SJSA1 (cell line): ENCODE measurements at regions not wholly inside any gene's neighbourhood (a gene's known extent, or its start where the extent isn't known, plus 50 kb on each side); places are given as distances from the start of the nearest gene placed in this dataset.

ENCODE experiments used
- DNase-seq, 2 experiments: peaks; one replicate each; pipeline ENCODE4 v3.0.0-alpha.2; 2015 to 2020; ENCODE audit warnings: low spot score in 2 of 2, low read depth in 1 of 2
- H3K27ac ChIP-seq: fragments of 250-450 bp; sonication (Bioruptor Pico); 2 replicates; pipeline ENCODE4 v1.5.1; 2020; ENCODE audit warnings: mild to moderate bottlenecking, moderate library complexity
- H3K27me3 ChIP-seq: fragments of 250-450 bp; sonication (Bioruptor Pico); replicated peaks from 2 replicates; pipeline ENCODE4 v1.5.1; 2020; ENCODE audit warnings: mild to moderate bottlenecking, moderate library complexity
- H3K36me3 ChIP-seq: fragments of 250-450 bp; sonication (Bioruptor Pico); 2 replicates; pipeline ENCODE4 v1.5.1; 2020; ENCODE audit warnings: mild to moderate bottlenecking
- H3K4me1 ChIP-seq: fragments of 250-450 bp; sonication (Bioruptor Pico); replicated peaks from 2 replicates; pipeline ENCODE4 v1.6.1; 2021; ENCODE audit warnings: mild to moderate bottlenecking
- H3K4me3 ChIP-seq: fragments of 250-450 bp; sonication (Bioruptor Pico); 2 replicates; pipeline ENCODE4 v1.5.1; 2020; ENCODE audit warnings: mild to moderate bottlenecking
- H3K9me3 ChIP-seq: fragments of 250-450 bp; sonication (Bioruptor Pico); replicated peaks from 2 replicates; pipeline ENCODE4 v1.5.1; 2020; ENCODE audit warnings: mild to moderate bottlenecking

GRCh38 chr22:20648306-20648903, 125.5 kb upstream of the SERPIND1 start:
- H3K27me3 ChIP-seq, result no peaks in the 10 kb centered on the region; the same call in none of the 2 replicates
- no peak overlapping the region for H3K4me3 ChIP-seq
- H3K9me3 ChIP-seq, result no peaks in the 10 kb centered on the region; the same call in 1 of the 2 replicates
- DNase-seq, result peak in 1 of 2 experiments; percentile 5
- no peaks in the 10 kb centered on the region for H3K36me3 ChIP-seq
- no peak overlapping the region for H3K27ac ChIP-seq
- H3K4me1 ChIP-seq, result no peaks in the 10 kb centered on the region

- no peaks in the 10 kb centered on the region for H3K36me3 ChIP-seq
- H3K27me3 ChIP-seq, result no peaks in the 10 kb centered on the region
- no peaks in the 10 kb centered on the region for H3K4me1 ChIP-seq
- no peak overlapping the region for H3K27ac ChIP-seq
- H3K9me3 ChIP-seq, result no peaks in the 10 kb centered on the region
- peak in 1 of 2 experiments; percentile 19 for DNase-seq
- H3K4me3 ChIP-seq, result no peak overlapping the region
Observed at GRCh38 chr22:20650294-20651207, 123.4 kb upstream of the SERPIND1 start.

GRCh38 chr22:20651286-20651685, 122.6 kb upstream of the SERPIND1 start:
- no peak for DNase-seq
- no peaks in the 10 kb centered on the region for H3K4me1 ChIP-seq
- no peak overlapping the region for H3K4me3 ChIP-seq
- no peaks in the 10 kb centered on the region for H3K9me3 ChIP-seq
- H3K36me3 ChIP-seq, result no peaks in the 10 kb centered on the region
- no peak overlapping the region for H3K27ac ChIP-seq
- H3K27me3 ChIP-seq, result no peaks in the 10 kb centered on the region

GRCh38 chr22:20652130-20652529, 121.8 kb upstream of the SERPIND1 start:
- H3K36me3 ChIP-seq, result no peaks in the 10 kb centered on the region
- H3K27me3 ChIP-seq, result no peaks in the 10 kb centered on the region
- H3K4me3 ChIP-seq, result no peak overlapping the region
- H3K9me3 ChIP-seq, result no peaks in the 10 kb centered on the region
- H3K4me1 ChIP-seq, result no peaks in the 10 kb centered on the region
- DNase-seq, result no peak
- no peak overlapping the region for H3K27ac ChIP-seq

GRCh38 chr22:20652582-20652981, 121.3 kb upstream of the SERPIND1 start:
- Histone ChIP-seq H3K4me1 (no peaks in the 10 kb centered on the region), H3K4me3 (no peak overlapping the region), H3K9me3 (no peaks in the 10 kb centered on the region), H3K27me3 (no peaks in the 10 kb centered on the region), H3K27ac (no peak overlapping the region), H3K36me3 (no peaks in the 10 kb centered on the region)
- DNase-seq, result no peak

DNA sequence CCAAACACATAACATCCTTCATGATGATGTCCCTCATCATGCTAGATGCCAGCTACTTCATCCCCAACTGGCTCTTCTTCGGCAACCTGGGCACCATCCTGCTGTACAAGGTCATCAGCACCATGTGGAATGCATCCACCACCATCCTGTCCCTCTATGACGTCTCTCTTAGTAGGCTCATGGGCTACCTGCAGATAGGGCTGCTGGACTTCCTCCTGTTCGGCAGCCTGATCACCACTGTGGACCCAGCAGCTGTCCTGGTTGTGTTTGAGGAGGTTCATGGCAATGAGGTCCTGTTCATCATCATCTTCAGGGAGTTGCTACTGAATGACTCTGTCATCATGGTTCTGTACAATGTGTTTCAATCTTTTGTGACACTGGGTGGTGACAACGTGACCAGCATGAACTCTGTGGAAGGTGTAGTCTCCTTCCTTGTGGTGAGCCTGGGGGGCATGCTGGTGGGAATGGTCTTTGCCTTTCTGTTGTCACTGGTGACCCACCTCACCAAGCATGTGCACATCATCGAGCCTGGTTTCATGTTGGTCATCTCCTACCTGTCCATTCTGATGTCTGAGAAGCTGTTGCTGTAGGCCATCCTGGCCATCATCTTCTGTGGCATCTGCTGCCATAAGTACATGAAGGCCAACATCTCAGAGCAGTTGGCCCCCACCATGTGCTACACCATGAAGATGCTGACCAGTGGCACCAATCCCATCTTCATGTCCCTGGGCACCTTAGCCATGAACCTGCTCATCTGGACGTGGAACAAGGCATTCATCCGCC, 120.7 kb upstream of the SERPIND1 start:
- Histone ChIP-seq H3K36me3 (no peaks in the 10 kb centered on the region), H3K9me3 (no peaks in the 10 kb centered on the region), H3K4me1 (no peaks in the 10 kb centered on the region), H3K4me3 (no peak overlapping the region), H3K27ac (no peak overlapping the region), H3K27me3 (no peaks in the 10 kb centered on the region)
- DNase-seq, result no peak

- H3K36me3 ChIP-seq, result no peaks in the 10 kb centered on the region
Observed at GRCh38 chr22:20653795-20654342, 120.0 kb upstream of the SERPIND1 start.

GRCh38 chr22:20654343-20655208, 119.3 kb upstream of the SERPIND1 start:
- no peaks in the 10 kb centered on the region for H3K4me1 ChIP-seq
- H3K9me3 ChIP-seq, result no peaks in the 10 kb centered on the region
- H3K4me3 ChIP-seq, result no peak overlapping the region
- no peaks in the 10 kb centered on the region; the same call in 1 of the 2 replicates for H3K27me3 ChIP-seq
- no peak overlapping the region for H3K27ac ChIP-seq
- no peak for DNase-seq
- no peaks in the 10 kb centered on the region for H3K36me3 ChIP-seq

More at GRCh38 chr22:20653795-20654342, 120.0 kb upstream of the SERPIND1 start:
- no peak for DNase-seq
- no peak overlapping the region for H3K4me3 ChIP-seq
- H3K4me1 ChIP-seq, result no peaks in the 10 kb centered on the region
- no peaks in the 10 kb centered on the region; the same call in 1 of the 2 replicates for H3K27me3 ChIP-seq
- H3K27ac ChIP-seq, result no peak overlapping the region
- H3K9me3 ChIP-seq, result no peaks in the 10 kb centered on the region

DNA sequence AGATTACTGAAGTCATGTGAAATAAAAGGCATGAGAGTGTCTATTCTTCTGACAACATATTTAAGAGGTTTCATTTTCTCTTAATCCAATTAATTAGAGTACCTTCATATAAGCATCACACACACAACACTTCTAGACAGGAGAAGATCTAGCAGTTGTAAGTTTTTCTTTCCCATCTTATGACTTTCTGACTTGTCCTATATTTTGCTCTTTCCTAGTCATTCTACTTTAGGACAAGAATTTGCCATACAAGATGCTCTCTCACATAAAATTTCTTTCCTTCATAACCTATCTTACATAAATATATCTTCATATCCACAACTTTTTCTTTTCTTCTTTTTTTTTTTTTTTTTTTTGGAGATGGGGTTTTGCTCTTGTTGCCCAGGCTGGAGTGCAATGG, 118.3 kb upstream of the SERPIND1 start:
- no peak for DNase-seq
- H3K9me3 ChIP-seq, result no peaks in the 10 kb centered on the region
- peaks cover 10% of the 10 kb centered on the region; the same call in 1 of the 2 replicates for H3K27me3 ChIP-seq
- no peaks in the 10 kb centered on the region for H3K36me3 ChIP-seq
- no peak overlapping the region for H3K27ac ChIP-seq
- no peak overlapping the region for H3K4me3 ChIP-seq
- no peaks in the 10 kb centered on the region for H3K4me1 ChIP-seq

GRCh38 chr22:20656516-20656901, 117.4 kb upstream of the SERPIND1 start:
- no peak for DNase-seq
- Histone ChIP-seq H3K27me3 (peaks cover 12% of the 10 kb centered on the region; the same call in 1 of the 2 replicates), H3K4me1 (no peaks in the 10 kb centered on the region), H3K9me3 (no peaks in the 10 kb centered on the region), H3K36me3 (no peaks in the 10 kb centered on the region), H3K27ac (no peak overlapping the region), H3K4me3 (no peak overlapping the region)

DNA sequence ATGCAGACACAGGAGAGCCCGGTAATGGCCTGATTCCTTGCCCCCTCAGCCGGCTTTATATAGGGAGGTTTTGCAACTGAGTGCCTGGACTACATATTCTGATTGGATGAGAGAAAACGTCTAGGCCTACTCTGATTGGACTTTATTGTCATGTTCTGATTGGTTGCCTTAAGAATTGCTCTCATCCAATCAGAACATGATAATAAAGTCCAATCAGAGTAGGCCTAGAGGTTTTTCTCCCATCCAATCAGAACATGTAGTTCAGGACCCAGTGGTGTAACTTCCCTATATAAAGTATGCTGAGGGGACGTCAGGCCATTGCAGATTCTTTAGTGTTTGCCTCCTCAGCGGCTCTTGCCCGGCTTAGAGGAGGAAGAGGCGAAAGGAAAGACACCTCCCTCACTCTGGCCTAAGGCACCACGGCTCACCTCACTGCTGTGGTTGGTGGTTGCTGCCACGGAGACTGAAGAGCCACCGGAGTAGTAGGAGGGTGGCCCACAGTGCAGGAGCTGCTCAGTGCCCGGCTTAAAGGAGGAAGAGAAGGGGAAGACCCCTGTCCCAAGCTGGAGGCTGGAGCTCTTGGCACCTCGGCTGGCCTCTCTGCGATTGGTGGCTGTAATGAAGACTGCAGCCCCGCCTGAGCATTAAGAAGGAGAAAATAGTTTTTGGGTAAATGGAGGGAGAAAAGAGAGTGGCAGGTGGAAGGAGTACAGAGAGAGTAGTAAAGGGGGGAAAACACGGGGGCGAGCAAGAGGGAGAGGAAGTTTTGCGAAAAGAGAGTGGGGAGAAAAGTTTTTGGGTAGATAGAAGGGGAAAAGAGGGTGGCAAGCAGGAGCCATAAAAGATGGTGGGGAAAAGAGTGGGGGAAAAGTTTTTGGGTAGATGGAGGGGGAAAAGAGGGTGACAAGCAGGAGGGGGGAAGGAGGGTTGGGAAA, 116.7 kb upstream of the SERPIND1 start:
- no peak for DNase-seq
- Histone ChIP-seq H3K27me3 (peaks cover 13% of the 10 kb centered on the region), H3K9me3 (no peaks in the 10 kb centered on the region), H3K4me1 (no peaks in the 10 kb centered on the region), H3K27ac (no peak overlapping the region), H3K4me3 (no peak overlapping the region), H3K36me3 (no peaks in the 10 kb centered on the region)
